ENCODE measurements at regions not wholly inside any gene's neighbourhood (a gene's known extent, or its start where the extent isn't known, plus 50 kb on each side); places are given as distances from the start of the nearest gene placed in this dataset.
A peak's percentile ranks its signal among the peaks of the same experiment; 100 is the strongest.
"Not testable (repeated sequence)": the region's sequence is repeated elsewhere in the genome, so short reads cannot be mapped to it uniquely, and the experiment has no call there.

DNA sequence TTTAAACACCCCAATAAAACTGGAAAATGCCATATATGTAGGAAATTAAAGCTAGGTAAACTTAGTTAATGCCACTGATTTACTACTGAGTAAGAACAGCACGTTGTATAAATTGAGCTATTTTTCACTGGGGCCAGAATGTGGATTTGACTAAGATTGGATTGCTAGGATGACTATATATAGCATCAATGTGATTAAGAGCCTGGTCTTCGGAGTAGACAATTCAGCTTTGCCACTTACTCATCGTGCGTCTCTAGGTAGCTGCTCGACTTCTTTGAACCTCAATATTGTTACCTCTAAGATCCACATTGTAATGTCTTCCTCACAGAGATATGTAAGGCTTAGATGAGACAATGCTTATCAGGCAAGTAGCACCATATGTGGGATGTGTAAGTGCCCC is 462.5 kb downstream of the KLF12 start:
- no peak for DNase-seq (ENCODE audit: low spot score)

DNA sequence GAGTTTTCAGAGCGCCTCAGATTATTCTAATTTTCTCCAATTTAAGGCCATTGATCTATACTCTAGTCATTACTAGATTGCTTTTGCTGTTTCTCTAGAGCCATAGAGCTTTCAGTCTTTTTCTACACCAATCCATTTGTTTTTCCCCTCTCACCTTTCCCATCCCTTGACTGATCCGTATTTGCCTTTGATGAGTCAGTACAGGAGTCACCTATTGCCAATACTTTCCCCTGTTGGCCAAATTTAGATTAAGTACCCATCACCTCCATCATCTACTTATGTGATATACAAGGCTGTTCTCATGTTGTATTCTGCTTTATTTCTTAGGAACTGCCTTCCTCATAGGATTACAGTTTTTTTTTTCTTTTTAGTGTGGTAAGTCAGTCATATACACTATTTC is 463.2 kb downstream of the KLF12 start:
- DNase-seq (ENCODE audit: low spot score) = no peak

- no peak for DNase-seq (ENCODE audit: low spot score)
Measured at GRCh38 chr13:73667756-73668155, 466.4 kb downstream of the KLF12 start.

- no peak for DNase-seq (ENCODE audit: low spot score)
Measured at GRCh38 chr13:73665261-73665660, 468.9 kb downstream of the KLF12 start.

DNA sequence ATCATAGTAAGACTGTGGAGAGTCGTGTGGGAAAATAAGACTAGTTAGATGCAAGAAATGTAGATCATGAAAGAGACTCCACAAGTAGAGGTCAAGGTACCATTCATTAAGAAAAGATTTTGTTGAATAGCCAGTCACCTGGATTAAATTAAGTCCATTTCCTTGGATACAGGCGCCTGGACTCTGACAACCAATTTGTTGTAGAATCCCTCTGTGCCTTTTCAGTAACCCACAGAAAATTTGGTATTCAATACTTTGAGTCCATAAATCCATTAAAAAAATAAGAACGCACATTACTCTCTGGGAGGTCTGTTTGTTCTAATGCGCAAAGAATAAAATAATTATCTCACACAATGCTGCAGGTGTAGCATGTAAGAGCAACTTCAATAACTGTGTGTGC is 469.4 kb downstream of the KLF12 start:
- no peak for DNase-seq (ENCODE audit: low spot score)

GRCh38 chr13:73662833-73663232 is 471.4 kb downstream of the KLF12 start:
- DNase-seq (ENCODE audit: low spot score) = no peak

DNA sequence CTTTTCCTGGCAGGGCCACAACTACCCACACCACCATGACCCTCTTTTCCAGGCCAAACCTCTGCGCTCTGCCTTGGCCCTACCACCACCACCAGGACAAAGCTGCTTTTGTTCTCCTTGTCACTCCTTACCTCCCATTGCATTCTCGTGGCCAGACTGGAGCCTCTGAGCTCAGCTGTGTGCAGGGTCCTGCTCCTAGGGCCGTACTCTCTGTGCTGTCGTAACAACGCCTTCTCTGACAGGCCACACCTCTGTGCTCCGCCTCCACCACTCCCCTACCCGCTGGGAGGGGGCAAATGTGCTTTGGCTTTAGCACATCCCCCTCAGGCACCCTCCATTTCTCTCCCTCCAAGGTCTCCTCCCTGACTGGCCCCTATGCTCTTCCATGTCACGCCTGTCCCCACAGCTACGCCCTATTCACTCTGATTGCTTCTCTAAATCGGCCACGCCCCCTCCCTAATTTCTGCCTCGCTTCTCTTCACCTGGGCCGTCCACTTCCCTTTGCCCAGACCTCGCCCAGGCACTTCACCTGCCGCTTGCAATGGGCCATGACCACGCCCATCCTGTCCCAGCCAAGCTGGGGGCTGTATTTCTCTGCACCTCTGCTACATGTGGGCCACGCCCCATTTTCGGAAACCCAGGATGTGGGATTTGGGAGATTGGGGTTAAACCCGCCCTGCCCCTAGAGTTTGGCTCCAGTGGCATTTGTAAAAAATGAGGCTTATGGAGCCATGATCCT is 472.3 kb downstream of the KLF12 start:
- no peak for DNase-seq (ENCODE audit: low spot score)

- DNase-seq (ENCODE audit: low spot score) = no peak
Measured at GRCh38 chr13:73661066-73661465, 473.1 kb downstream of the KLF12 start.

GRCh38 chr13:73658639-73659038 is 475.6 kb downstream of the KLF12 start:
- DNase-seq (ENCODE audit: low spot score) = no peak

GRCh38 chr13:73657821-73658540 is 476.2 kb downstream of the KLF12 start:
- DNase-seq (ENCODE audit: low spot score) = no peak

- no peak for DNase-seq (ENCODE audit: low spot score)
Measured at GRCh38 chr13:73656863-73657262, 477.3 kb downstream of the KLF12 start.

DNA sequence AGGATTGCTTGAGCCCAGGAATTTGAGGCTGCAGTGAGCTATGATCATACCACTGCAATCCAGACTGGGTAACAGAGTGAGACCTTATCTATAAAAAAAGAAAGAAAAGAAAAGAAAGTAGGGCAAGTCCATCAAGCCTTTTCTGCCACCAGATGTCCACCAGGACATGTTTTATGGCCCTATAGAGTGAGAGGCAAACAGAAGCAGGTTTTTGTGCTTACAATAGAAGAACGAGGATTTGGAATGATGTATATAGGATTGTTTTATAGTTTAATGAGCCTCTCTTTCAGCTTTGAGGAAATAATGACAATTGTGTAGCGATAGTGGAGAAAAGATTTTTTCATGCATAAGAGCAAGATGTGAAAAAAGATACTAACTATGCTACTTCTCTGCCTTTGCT is 480.5 kb downstream of the KLF12 start:
- DNase-seq (ENCODE audit: low spot score) = no peak

GRCh38 chr13:73647417-73647816 is 486.8 kb downstream of the KLF12 start:
- DNase-seq (ENCODE audit: low spot score) = no peak

DNA sequence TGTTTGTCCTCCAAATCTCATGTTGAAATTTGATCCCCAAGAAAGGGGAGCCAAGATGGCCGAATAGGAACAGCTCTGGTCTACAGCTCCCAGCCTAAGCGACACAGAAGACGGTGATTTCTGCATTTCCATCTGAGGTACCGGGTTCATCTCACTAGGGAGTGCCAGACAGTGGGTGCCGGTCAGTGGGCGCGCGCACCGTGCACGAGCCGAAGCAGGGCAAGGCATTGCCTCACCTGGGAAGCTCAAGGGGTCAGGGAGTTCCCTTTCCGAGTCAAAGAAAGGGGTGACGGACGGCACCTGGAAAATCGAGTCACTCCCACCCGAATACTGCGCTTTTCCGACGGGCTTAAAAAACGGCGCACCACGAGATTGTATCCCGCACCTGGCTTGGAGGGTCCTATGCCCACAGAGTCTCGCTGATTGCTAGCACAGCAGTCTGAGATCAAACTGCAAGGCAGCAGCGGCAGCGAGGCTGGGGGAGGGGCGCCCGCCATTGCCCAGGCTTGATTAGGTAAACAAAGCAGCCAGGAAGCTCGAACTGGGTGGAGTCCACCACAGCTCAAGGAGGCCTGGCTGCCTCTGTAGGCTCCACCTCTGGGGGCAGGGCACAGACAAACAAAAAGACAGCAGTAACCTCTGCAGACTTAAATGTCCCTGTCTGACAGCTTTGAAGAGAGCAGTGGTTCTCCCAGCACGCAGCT is 493.6 kb downstream of the KLF12 start:
- DNase-seq (ENCODE audit: low spot score) = not testable (repeated sequence)

DNA sequence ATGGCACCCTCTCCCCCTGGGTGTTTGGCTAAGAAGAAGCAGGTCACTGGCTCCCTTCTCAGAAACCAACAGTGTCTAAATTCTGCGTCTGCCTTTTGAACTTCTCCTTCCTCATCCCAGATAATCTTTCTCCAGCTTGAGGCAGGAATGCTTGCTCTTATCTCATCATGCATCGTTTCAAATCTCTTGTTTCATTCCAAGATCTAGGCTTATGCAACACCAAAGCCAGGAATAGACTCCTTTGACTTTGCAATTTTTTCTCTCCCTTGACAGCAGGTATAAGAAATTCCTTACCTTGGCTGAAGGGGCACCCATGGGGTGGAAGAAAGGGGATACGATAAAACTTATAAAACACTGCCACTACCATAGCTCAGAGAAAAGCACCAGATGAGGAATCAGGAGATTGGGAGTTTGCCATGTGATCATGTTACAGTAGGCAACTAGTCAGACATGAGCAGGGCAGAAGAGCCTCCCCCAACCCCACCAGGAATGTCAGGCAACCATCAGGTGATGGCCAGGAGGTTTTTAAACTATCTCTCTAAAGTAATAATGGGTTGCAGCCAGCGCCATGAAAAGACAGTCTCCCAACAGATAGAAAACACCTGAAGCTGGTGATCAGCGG is 498.9 kb downstream of the KLF12 start:
- no peak for DNase-seq (ENCODE audit: low spot score)

GRCh38 chr13:73633817-73634460 is 500.3 kb downstream of the KLF12 start:
- no peak for DNase-seq (ENCODE audit: low spot score)

GRCh38 chr13:73631411-73631810 is 502.8 kb downstream of the KLF12 start:
- DNase-seq (ENCODE audit: low spot score) = no peak

DNA sequence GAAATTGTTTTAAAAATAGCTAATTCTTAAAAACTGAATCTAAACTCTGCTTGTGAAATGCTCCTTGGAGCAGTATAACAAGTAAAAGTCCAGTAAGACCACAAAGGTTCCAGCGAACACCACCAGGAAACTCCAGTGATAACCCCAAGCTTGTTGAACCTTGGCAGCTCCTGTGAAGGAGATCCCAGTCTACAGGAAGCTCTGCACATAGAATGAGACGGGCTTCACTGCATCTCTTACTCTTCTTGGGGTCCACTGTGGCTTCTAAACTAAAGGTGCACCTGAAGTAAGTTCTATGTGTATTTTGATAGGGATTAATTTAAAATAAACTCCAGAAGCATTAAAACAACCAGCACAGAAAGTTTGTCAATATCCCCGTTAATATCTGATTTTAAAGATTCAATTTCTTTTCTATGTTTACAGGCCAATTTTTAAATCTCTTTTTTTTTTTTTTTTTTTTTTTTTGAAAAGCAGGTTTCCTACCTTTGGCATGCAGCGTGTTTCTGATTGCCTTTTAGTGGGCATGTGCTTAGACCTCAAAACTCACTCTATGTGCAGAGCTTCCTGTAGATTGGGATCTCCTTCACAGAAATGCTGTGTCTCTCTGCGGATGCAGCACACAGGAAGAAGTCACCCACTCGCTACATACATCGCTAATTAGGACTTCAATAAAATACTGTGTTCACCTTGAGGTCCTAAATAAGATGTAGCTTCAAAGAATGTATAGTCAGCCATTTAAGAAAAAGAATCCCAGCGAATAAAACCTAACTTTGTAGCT is 508.5 kb downstream of the KLF12 start:
- DNase-seq (ENCODE audit: low spot score) = no peak

DNA sequence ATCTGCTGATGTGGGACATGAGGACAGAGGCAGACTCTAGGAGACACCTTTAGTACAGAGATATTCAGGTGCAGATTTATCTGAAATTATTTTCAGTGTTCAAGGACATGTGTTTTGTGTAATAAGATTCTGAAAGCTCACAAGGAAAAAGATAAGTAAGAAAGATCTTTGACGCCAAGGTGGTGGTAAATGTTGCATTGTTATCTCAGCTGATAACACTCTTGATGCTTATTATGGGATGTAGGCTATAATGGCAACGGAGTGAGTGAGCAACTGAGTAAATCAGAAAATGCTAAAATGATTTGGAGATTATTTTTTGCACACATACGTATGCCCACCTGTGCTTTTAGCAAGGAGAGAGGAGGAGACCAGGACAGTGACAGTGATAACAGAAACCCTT is 510.9 kb downstream of the KLF12 start:
- no peak for DNase-seq (ENCODE audit: low spot score)

GRCh38 chr13:73622381-73622780 is 511.8 kb downstream of the KLF12 start:
- no peak for DNase-seq (ENCODE audit: low spot score)

DNA sequence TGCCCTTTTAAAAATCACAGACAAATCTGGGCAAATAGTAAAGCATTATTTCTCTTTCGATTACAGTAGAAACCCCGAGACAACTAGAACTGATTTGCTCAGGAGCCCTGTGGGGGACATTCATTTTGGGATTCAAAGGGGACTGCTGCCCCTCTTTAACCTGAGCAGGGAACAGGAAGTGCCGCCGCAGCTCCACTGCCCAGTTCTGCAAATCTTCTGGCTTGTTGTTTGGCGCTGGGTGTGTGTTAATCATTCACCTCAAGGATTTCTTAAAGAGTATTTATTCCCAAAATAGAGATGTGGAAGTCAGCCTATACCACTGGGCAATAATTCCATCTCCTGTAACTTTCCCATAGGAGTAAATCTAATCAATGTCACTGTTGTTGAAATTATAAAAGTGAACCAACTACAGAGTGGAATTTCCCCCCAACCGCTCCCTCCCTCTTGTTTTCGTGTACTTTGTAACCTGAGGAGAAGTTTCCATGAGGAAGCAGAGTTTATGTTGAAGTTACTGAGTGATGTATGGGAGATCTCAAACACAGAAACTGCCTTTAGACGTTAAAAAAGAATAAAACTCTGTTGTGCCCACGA is 515.8 kb downstream of the KLF12 start:
- peak; percentile 27 for DNase-seq (ENCODE audit: low spot score)
